Ishikawa (cell line): ENCODE measurements at regions not wholly inside any gene's neighbourhood (a gene's known extent, or its start where the extent isn't known, plus 50 kb on each side); places are given as distances from the start of the nearest gene placed in this dataset.

Experiments used
- CEBPB ChIP-seq: IDR thresholded peaks from 2 replicates; pipeline ENCODE4 v1.6.1; 2012
- CREB1 ChIP-seq: IDR thresholded peaks from 2 replicates; pipeline ENCODE4 v1.6.1; 2012; ENCODE audit warnings: low read depth
- EGR1 ChIP-seq: IDR thresholded peaks from 2 replicates; pipeline ENCODE4 v1.6.1; 2012
- EP300 ChIP-seq: IDR thresholded peaks from 2 replicates; pipeline ENCODE4 v1.6.1; 2012; ENCODE audit warnings: borderline replicate concordance
- FOXM1 ChIP-seq: IDR thresholded peaks from 2 replicates; pipeline ENCODE4 v1.6.1; 2012; ENCODE audit warnings: low read depth, borderline replicate concordance
- NFIC ChIP-seq: IDR thresholded peaks from 2 replicates; pipeline ENCODE4 v1.6.1; 2012
- RAD21 ChIP-seq: IDR thresholded peaks from 2 replicates; pipeline ENCODE4 v1.6.1; 2012; ENCODE audit warnings: low read depth
- TAF1 ChIP-seq: IDR thresholded peaks from 2 replicates; pipeline ENCODE4 v1.6.1; 2012; ENCODE audit warnings: low read depth, mild to moderate bottlenecking
- TCF12 ChIP-seq: IDR thresholded peaks from 2 replicates; pipeline ENCODE4 v1.6.1; 2012; ENCODE audit warnings: low read depth
- TEAD4 ChIP-seq: IDR thresholded peaks from 2 replicates; pipeline ENCODE4 v1.6.1; 2012
- USF1 ChIP-seq: IDR thresholded peaks from 2 replicates; pipeline ENCODE4 v1.6.1; 2012
- YY1 ChIP-seq: IDR thresholded peaks from 2 replicates; pipeline ENCODE4 v1.6.1; 2012; ENCODE audit warnings: low read depth
- ZBTB7A ChIP-seq: IDR thresholded peaks from 2 replicates; pipeline ENCODE4 v1.6.1; 2012; ENCODE audit warnings: low read depth
- TF ChIP-seq, protein P1 (sequence below): IDR thresholded peaks from 2 replicates; pipeline ENCODE4 v1.6.1; 2012
- TF ChIP-seq, protein P2 (sequence below): IDR thresholded peaks from 2 replicates; pipeline ENCODE4 v1.6.1; 2012; ENCODE audit warnings: low read depth, mild to moderate bottlenecking

DNA sequence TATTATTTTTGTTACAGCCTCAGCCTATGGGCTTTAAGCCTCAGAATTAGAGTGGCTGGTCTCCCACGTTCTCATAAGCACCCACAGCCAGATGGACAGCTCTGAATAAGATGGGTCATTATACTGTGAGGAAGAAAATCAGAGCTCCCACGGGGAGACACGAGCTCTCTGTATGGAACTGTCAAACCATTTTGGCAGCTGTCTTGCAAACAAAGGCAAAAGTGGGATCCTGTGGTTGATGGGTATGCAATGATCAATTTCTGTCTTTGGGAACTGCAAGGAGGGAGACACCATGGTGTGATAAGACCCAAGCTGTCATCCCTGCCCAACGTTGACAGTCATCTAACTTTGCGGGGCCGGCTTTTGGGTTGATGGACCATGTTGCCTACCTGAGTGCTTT is 614.3 kb downstream of the TYW1 start:
- TF ChIP-seq FOXM1 = no peak
- no peak for TF ChIP-seq TCF12
- TF ChIP-seq NFIC = no peak
- no peak for TF ChIP-seq ZBTB7A
- TF ChIP-seq, protein P1, sequence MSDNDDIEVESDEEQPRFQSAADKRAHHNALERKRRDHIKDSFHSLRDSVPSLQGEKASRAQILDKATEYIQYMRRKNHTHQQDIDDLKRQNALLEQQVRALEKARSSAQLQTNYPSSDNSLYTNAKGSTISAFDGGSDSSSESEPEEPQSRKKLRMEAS = no peak
- TF ChIP-seq USF1 = no peak
- no peak for TF ChIP-seq CEBPB
- TF ChIP-seq EGR1 = no peak
- TF ChIP-seq YY1 = no peak
- TF ChIP-seq TAF1 = no peak
- TF ChIP-seq EP300 = no peak
- TF ChIP-seq TEAD4 = no peak
- TF ChIP-seq RAD21 = no peak

GRCh38 chr7:67614843-67615242 is 618.2 kb downstream of the TYW1 start:
- TF ChIP-seq TEAD4 (no peak), CEBPB (no peak), TCF12 (no peak), CREB1 (no peak), RAD21 (no peak), YY1 (no peak), ZBTB7A (no peak), NFIC (no peak), TAF1 (no peak), USF1 (no peak), EGR1 (no peak), FOXM1 (no peak), EP300 (no peak)
- TF ChIP-seq, protein P2, sequence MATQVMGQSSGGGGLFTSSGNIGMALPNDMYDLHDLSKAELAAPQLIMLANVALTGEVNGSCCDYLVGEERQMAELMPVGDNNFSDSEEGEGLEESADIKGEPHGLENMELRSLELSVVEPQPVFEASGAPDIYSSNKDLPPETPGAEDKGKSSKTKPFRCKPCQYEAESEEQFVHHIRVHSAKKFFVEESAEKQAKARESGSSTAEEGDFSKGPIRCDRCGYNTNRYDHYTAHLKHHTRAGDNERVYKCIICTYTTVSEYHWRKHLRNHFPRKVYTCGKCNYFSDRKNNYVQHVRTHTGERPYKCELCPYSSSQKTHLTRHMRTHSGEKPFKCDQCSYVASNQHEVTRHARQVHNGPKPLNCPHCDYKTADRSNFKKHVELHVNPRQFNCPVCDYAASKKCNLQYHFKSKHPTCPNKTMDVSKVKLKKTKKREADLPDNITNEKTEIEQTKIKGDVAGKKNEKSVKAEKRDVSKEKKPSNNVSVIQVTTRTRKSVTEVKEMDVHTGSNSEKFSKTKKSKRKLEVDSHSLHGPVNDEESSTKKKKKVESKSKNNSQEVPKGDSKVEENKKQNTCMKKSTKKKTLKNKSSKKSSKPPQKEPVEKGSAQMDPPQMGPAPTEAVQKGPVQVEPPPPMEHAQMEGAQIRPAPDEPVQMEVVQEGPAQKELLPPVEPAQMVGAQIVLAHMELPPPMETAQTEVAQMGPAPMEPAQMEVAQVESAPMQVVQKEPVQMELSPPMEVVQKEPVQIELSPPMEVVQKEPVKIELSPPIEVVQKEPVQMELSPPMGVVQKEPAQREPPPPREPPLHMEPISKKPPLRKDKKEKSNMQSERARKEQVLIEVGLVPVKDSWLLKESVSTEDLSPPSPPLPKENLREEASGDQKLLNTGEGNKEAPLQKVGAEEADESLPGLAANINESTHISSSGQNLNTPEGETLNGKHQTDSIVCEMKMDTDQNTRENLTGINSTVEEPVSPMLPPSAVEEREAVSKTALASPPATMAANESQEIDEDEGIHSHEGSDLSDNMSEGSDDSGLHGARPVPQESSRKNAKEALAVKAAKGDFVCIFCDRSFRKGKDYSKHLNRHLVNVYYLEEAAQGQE = no peak
- TF ChIP-seq, protein P1 = no peak

GRCh38 chr7:67616517-67616916 is 619.9 kb downstream of the TYW1 start:
- TF ChIP-seq TAF1 = no peak
- TF ChIP-seq FOXM1 = no peak
- no peak for TF ChIP-seq ZBTB7A
- no peak for TF ChIP-seq CEBPB
- no peak for TF ChIP-seq NFIC
- no peak for TF ChIP-seq USF1
- no peak for TF ChIP-seq RAD21
- TF ChIP-seq CREB1 = no peak

- TF ChIP-seq NFIC (no peak), EP300 (no peak), CREB1 (no peak), YY1 (no peak), ZBTB7A (no peak), RAD21 (no peak), FOXM1 (no peak), TEAD4 (no peak), EGR1 (no peak), USF1 (no peak), TAF1 (no peak), TCF12 (no peak), CEBPB (no peak)
- TF ChIP-seq, protein P1 = no peak
- TF ChIP-seq, protein P2 = no peak
These were observed 622.0 kb downstream of the TYW1 start for GRCh38 chr7:67618556-67619162.

GRCh38 chr7:67619175-67619574 is 622.5 kb downstream of the TYW1 start:
- TF ChIP-seq TAF1 (no peak), TEAD4 (no peak), ZBTB7A (no peak), USF1 (no peak), YY1 (no peak), EP300 (no peak), RAD21 (no peak), FOXM1 (no peak), CREB1 (no peak), NFIC (no peak)
- TF ChIP-seq, protein P2 = no peak
